ENCODE measurements at regions not wholly inside any gene's neighbourhood (a gene's known extent, or its start where the extent isn't known, plus 50 kb on each side); places are given as distances from the start of the nearest gene placed in this dataset.

DNA sequence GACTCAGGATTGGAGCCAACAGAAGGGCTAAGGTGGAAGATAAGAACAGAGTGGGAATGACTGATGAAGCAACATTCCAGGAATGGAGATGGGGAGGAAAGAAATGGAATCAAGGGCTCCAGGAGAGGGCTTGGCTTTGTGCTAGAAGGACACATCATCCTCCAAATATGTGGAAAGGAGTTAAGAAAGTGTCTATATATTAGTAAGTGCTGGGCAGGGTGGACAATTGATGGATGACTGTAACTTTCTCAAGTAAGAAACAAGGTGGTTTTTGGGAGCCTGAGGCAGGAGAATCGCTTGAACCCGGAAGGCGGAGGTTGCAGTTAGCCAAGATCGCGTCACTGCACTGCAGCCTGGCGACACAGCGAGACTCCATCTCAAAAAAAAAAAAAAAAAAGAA lies 71.6 kb upstream of the NFKB1 start:
- DNase-seq (ENCODE audit: low spot score) (no peak), ATAC-seq (ENCODE audit: low FRiP score) (peak; percentile 92)
- TF ChIP-seq, protein P1, sequence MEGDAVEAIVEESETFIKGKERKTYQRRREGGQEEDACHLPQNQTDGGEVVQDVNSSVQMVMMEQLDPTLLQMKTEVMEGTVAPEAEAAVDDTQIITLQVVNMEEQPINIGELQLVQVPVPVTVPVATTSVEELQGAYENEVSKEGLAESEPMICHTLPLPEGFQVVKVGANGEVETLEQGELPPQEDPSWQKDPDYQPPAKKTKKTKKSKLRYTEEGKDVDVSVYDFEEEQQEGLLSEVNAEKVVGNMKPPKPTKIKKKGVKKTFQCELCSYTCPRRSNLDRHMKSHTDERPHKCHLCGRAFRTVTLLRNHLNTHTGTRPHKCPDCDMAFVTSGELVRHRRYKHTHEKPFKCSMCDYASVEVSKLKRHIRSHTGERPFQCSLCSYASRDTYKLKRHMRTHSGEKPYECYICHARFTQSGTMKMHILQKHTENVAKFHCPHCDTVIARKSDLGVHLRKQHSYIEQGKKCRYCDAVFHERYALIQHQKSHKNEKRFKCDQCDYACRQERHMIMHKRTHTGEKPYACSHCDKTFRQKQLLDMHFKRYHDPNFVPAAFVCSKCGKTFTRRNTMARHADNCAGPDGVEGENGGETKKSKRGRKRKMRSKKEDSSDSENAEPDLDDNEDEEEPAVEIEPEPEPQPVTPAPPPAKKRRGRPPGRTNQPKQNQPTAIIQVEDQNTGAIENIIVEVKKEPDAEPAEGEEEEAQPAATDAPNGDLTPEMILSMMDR (IDR thresholded peaks at IDR 0.05), result no peak

DNA sequence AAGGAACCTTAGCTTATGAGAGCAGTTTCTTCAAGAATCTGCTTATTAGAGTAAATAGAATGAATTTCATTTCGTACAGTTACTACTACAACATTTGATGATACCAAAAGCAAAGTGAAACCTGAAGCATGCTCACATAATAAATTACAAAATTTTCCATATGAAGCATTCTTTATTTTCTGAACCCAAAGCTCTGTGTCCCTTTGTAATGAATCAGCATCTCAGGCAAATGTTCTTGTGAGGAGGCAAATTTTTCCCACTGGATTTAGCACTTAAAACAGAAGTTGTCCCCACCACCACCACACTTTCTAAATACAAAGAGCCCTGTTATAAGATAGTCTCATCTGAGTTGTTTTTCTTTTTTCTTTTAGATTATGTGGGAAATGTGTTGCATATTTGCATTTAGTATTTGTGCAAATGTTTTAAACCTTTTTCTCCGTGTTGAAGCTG lies 70.7 kb upstream of the NFKB1 start:
- TF ChIP-seq, protein P1 (IDR thresholded peaks at IDR 0.05), result no peak
- DNase-seq (ENCODE audit: low spot score) (no peak), ATAC-seq (ENCODE audit: low FRiP score) (no peak)

DNA sequence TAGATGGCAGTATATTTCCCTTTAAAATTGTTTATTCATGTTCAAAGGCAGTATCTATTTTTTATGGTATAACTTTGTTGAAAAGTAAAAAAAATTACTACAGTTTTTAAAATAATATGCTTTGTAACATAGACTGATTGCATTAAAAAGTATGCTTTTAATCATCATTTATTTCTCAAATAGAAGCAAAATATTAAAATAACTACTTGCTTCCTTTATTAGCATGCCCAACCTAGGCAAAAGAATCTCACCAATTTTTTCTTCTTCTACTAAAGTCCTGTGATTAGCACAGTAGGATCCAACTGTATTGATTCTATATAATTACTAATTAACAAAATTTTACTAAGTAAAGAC lies 69.6 kb upstream of the NFKB1 start:
- no peak for DNase-seq (ENCODE audit: low spot score)
- no peak for ATAC-seq (ENCODE audit: low FRiP score)
- TF ChIP-seq, protein P1 (IDR thresholded peaks at IDR 0.05), result no peak

DNA sequence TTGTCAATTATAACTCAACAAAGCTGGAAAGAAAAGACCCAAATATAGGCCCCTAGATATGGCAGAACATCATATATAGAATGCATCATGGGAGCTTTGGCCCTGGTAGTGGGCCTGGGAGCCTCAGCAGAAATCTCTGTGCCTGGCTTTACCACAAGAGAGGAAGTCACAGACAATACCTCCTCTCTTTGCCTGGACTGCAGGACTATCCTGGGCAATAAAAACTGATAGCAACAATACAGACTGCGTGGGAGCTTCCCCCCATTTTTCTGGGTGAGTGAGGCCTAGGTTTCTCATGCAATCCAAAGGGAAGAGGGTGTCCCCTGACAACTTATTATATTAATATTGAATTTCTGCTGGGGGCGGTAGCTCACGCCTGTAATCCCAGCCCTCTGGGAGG lies 64.0 kb upstream of the NFKB1 start:
- DNase-seq (ENCODE audit: low spot score) (no peak), ATAC-seq (ENCODE audit: low FRiP score) (no peak)
- TF ChIP-seq, protein P1 (IDR thresholded peaks at IDR 0.05), result no peak

DNA sequence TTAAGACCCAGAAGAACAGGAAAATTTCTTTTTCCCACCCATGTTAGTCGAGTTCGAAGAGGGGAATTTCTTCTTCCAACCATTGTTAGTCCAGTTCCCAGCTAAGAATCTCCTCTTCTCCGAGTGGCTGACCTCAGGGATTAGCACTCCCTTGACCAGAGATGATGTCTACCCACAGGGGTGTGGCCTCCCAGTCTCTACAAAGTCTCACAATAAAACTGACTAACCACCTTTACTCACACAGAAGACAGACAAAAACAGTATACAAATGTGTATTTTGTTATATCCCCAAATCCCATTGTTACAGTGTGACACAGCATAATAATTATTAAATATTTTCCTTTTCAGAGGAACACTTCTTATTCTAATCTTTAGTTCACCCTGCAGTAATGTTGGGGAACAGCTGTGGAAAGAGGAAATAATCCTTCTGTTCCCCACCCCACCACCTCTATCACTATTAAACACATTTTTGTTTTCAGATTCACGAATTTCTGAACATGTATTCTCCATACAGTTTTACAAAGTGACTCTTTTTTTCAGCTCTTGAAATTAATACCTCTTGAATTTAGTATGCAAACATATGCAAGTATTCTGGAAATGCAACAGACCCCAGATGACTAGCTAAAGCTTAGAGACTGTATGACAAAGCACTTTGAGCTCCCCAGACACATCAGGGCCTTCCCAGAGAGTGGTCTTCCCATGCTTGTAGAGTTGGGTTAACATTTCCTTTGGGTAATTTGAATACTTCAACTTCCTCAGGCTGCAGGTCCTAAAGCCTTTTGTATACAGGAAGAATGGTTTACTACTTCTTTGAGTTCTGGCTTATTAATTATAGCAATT lies 62.5 kb upstream of the NFKB1 start:
- TF ChIP-seq, protein P1 (IDR thresholded peaks at IDR 0.05), result no peak
- DNase-seq (ENCODE audit: low spot score) (no peak), ATAC-seq (ENCODE audit: low FRiP score) (peak; percentile 25)

DNA sequence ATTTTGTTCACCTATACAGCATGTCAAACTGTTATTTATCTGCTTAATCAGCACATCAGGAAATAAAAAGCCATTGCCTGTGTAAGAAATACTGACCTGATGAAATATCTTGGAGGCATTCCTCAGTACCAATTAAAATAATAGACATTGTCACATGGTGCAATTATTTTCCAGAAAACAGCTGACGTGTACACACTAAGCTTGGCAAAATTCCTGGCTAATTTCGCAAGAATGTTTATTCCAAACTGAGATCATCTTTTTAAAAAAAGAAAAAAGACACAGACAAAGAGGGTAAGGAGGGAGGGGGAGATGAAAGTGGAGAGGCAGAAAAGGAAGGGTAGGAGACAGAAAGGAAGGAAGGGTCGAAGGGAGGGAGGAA lies 61.9 kb upstream of the NFKB1 start:
- DNase-seq (ENCODE audit: low spot score) (no peak), ATAC-seq (ENCODE audit: low FRiP score) (peak; percentile 89)
- TF ChIP-seq, protein P1 (IDR thresholded peaks at IDR 0.05), result no peak

DNA sequence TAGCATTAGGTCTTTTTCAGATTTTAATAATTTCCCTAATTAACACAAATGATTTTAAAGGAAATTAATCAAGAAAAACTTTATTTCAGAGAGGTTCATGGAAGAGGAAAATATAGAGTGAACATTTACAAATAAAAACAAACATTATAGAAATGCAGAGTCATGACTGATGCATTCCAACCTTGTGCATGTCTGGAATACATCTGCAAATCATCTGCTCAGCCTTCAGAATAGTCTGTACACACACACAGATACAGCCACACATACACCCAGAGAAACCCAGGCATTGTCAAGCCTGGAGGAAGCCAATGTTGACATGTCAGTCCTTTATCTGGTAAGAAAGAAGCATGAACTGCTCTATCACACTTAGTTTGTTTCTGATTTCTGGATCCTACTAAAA lies 61.3 kb upstream of the NFKB1 start:
- DNase-seq (ENCODE audit: low spot score) (no peak), ATAC-seq (ENCODE audit: low FRiP score) (peak; percentile 73)
- TF ChIP-seq, protein P1 (IDR thresholded peaks at IDR 0.05), result no peak

All from omental fat pad (tissue), 3 donors.